Ovary (tissue), 7 donors: ENCODE measurements at regions not wholly inside any gene's neighbourhood (a gene's known extent, or its start where the extent isn't known, plus 50 kb on each side); places are given as distances from the start of the nearest gene placed in this dataset.

Experiments used
- DNase-seq, 5 donors: peaks; one replicate each; pipeline ENCODE4 v3.0.0-alpha.2; 2019 to 2020
- H3K27ac ChIP-seq, 2 donors: fragments of 200-600 bp; one replicate each; pipeline versions ENCODE4 v1.5.1 to v1.8.0; 2019 to 2022
- H3K27me3 ChIP-seq: fragments of 200-600 bp; one replicate; pipeline ENCODE4 v1.8.0; 2022
- H3K36me3 ChIP-seq: fragments of 200-600 bp; sonication (generic); one replicate; pipeline ENCODE4 v1.5.1; 2019
- H3K4me1 ChIP-seq: one replicate; pipeline ENCODE4 v1.8.1; 2013; ENCODE audit warnings: mild to moderate bottlenecking, moderate library complexity; ENCODE audit not compliant: insufficient read depth
- H3K4me3 ChIP-seq: fragments of 200-600 bp; sonication (generic); one replicate; pipeline ENCODE4 v1.5.1; 2017
- H3K9me3 ChIP-seq, 2 donors: fragments of 200-600 bp in 1 of 2; sonication (generic) in 1 of 2; one replicate each; pipeline versions ENCODE4 v1.5.1 to v1.8.1; 2013 to 2019; ENCODE audit warnings: mild to moderate bottlenecking in 1 of 2, moderate library complexity in 1 of 2
- EP300 ChIP-seq: sonication (generic); formaldehyde crosslinking; IDR thresholded peaks from one replicate; pipeline ENCODE4 v1.6.1; 2017; ENCODE audit warnings: antibody characterized with exemption
- POLR2A ChIP-seq: fragments of 450-650 bp; IDR thresholded peaks from one replicate; pipeline ENCODE4 v1.6.1; 2017; ENCODE audit warnings: antibody characterized with exemption, mild to moderate bottlenecking, moderate library complexity
- WGBS, 3 donors: extraction: QIAGEN DNeasy Blood & Tissue Kit in 1 of 3; methylation state at CpG; one replicate each; pipeline versions ENCODE4 v1.1.5 to v1.1.7; 2013 to 2017; 5-methylcytosine and 5-hydroxymethylcytosine counted together
- intact Hi-C, 4 donors: fragments of 100-400 bp; cut with DNase I; formaldehyde crosslinking; loops; one replicate each; pipeline versions ENCODE4 v1.11.0 to v1.15.1; 2022 to 2023
- TF ChIP-seq, protein P1 (sequence below), 3 donors: fragments of 450-650 bp in 2 of 3; fragments of 200-600 bp in 1 of 3; IDR thresholded peaks; one replicate each; pipeline versions ENCODE4 v1.5.1 to v1.8.0; 2016 to 2022; ENCODE audit warnings: antibody characterized with exemption in 3 of 3, mild to moderate bottlenecking in 1 of 3
- donor health status: DM: no; HTN: no; CAD: no; lungs with moderate emphysema.
- donor health status: DM: no; HTN: no; CAD: no.
- donor health status: Bipolar disorder and iron deficiency.
- donor health status: DM: no; HTN: no; CAD: no.
- donor health status: DM: yes; HTN: yes; CAD: no.

DNA sequence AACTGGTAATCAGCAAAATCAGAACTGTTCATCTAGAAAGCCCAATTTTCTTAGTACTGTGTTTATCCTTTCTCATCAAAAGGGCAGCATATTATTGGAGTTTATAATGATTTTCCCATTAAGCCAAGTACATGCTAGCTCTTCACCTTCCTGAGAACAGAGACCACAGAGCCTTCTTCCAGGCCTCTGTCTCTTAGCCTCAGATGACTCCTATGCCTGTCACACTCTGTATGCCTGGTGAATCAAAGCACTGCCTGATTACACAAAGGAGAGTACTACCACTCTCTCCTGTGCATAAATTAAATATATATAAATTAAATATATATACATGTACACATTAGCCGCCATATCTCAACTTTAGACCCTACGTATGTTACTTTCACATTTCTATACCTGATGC lies 636.1 kb downstream of the NTRK3 start:
- Histone ChIP-seq H3K27me3 (no peaks in the 10 kb centered on the region), H3K27ac (no peak overlapping the region), H3K9me3 (no peaks in the 10 kb centered on the region), H3K36me3 (no peaks in the 10 kb centered on the region), H3K4me1 (no peaks in the 10 kb centered on the region), H3K4me3 (no peak overlapping the region)
- WGBS, 3 donors, result 94 to 98% (median 95%) methylated on average over 2 of the region's 2 CpGs
- intact Hi-C loops, result no loop called here
- DNase-seq, result no peak
- TF ChIP-seq, protein P1, sequence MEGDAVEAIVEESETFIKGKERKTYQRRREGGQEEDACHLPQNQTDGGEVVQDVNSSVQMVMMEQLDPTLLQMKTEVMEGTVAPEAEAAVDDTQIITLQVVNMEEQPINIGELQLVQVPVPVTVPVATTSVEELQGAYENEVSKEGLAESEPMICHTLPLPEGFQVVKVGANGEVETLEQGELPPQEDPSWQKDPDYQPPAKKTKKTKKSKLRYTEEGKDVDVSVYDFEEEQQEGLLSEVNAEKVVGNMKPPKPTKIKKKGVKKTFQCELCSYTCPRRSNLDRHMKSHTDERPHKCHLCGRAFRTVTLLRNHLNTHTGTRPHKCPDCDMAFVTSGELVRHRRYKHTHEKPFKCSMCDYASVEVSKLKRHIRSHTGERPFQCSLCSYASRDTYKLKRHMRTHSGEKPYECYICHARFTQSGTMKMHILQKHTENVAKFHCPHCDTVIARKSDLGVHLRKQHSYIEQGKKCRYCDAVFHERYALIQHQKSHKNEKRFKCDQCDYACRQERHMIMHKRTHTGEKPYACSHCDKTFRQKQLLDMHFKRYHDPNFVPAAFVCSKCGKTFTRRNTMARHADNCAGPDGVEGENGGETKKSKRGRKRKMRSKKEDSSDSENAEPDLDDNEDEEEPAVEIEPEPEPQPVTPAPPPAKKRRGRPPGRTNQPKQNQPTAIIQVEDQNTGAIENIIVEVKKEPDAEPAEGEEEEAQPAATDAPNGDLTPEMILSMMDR (IDR thresholded peaks at IDR 0.05), result no peak
- TF ChIP-seq EP300 (no peak), POLR2A (no peak)

DNA sequence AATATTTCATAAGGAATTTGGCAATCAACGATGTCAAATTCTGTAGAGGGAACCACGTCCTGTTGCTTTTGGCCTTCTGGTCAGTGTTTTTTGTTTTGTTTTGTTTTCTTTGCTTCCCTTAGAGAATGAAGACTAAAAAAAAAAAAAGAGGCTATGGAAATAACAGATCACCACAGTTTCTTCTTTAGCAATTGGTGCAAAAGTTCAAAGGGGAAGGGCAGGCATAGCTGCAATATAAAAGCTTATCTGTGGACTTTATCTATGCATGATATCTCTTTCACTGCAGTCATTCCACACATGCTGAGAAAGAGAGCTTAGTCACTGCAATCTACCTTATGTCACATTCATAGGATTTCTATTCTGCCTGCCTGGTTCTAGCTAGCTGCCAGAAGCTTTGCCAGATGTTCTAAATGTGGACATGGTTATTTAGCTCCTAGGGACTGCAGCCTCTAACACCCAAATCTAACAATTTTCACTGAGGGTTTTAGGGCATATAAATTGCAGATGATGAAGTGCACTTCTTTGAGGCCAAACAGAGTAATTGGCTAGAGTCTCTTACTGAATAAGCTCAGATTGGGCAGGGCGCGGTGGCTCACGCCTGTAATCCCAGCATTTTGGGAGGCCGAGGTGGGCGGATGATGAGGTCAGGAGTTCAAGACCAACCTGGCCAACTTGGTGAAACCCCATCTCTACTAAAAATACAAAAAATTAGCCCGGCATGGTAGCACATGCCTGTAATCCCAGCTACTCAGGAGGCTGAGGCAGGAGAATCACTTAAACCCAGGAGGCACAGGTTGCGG lies 637.2 kb downstream of the NTRK3 start:
- intact Hi-C loops, result loop anchor here in 1 of 4 donors (5.0 kb wide), 1 partner anchor 1668 kb away; no protein-coding TSS in a partner anchor
- Histone ChIP-seq H3K9me3 (no peaks in the 10 kb centered on the region), H3K27me3 (no peaks in the 10 kb centered on the region), H3K36me3 (no peaks in the 10 kb centered on the region), H3K4me3 (no peak overlapping the region), H3K27ac (no peak overlapping the region), H3K4me1 (no peaks in the 10 kb centered on the region)
- WGBS, 3 donors, result 61 to 64% (median 63%) methylated on average over 9 of the region's 9 CpGs
- DNase-seq, result no peak
- TF ChIP-seq POLR2A, result no peak
- TF ChIP-seq, protein P1 (IDR thresholded peaks at IDR 0.05), result no peak
- TF ChIP-seq EP300, result no peak

- Histone ChIP-seq H3K9me3 (no peaks in the 10 kb centered on the region), H3K36me3 (no peaks in the 10 kb centered on the region), H3K4me3 (no peak overlapping the region), H3K27ac (no peak overlapping the region), H3K27me3 (no peaks in the 10 kb centered on the region), H3K4me1 (no peaks in the 10 kb centered on the region)
- TF ChIP-seq, protein P1 (IDR thresholded peaks at IDR 0.05), result no peak
- TF ChIP-seq EP300, result no peak
- TF ChIP-seq POLR2A, result no peak
- WGBS, 3 donors, result 35 to 46% (median 37%) methylated on average over 4 of the region's 4 CpGs
- DNase-seq, result no peak
- intact Hi-C loops, result loop anchor here in 1 of 4 donors (5.0 kb wide), 1 partner anchor 1669 kb away; no protein-coding TSS in a partner anchor
These were observed 638.3 kb downstream of the NTRK3 start for GRCh38 chr15:87618203-87618725.

DNA sequence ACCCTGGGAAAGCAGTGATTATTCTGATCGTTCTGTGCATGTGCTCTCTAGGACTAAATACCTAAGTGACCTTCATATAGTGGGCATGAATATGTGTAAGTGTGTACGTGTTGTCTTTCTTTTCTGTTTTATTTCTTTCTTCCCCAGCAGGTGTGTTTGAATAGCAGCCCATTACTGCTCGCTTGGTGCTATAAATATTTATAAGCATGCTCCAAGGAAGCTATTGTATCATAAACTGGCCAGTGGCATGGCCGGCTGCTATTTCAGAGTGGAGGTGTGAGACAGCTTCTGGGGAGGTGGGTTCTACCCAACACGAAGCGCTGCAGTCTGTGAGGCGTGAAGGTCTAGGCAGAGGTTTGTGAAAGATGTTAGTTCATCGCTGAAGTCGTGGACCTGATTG lies 641.8 kb downstream of the NTRK3 start:
- TF ChIP-seq POLR2A, result no peak
- no peak for TF ChIP-seq EP300
- TF ChIP-seq, protein P1 (IDR thresholded peaks at IDR 0.05), result no peak
- intact Hi-C loops, result loop anchor here in 1 of 4 donors (5.0 kb wide), 1 partner anchor 1673 kb away; no protein-coding TSS in a partner anchor
- Histone ChIP-seq H3K27me3 (no peaks in the 10 kb centered on the region), H3K4me3 (no peak overlapping the region), H3K27ac (no peak overlapping the region), H3K9me3 (no peaks in the 10 kb centered on the region), H3K36me3 (no peaks in the 10 kb centered on the region), H3K4me1 (no peaks in the 10 kb centered on the region)
- 78 to 89% (median 79%) methylated on average over 9 of the region's 9 CpGs for WGBS, 3 donors
- DNase-seq, result no peak
